NCI-H82 treated with DMSO at 0.1 percent for 48 hours (cell line): ENCODE measurements at regions not wholly inside any gene's neighbourhood (a gene's known extent, or its start where the extent isn't known, plus 50 kb on each side); places are given as distances from the start of the nearest gene placed in this dataset.
A peak's percentile ranks its signal among the peaks of the same experiment; 100 is the strongest.

Experiments used
- DNase-seq: peaks from one replicate; lab custom pipeline; 2025; ENCODE audit not compliant: unreplicated experiment; lab: John Stamatoyannopoulos, UW

- DNase-seq, result no peak
These were observed 204.6 kb upstream of the CSF3R start for GRCh38 chr1:36687312-36687711.

GRCh38 chr1:36675931-36676562, 193.3 kb upstream of the CSF3R start:
- DNase-seq, result no peak

- DNase-seq, result no peak
These were observed 192.4 kb upstream of the CSF3R start for GRCh38 chr1:36675106-36675505.

- DNase-seq, result peak; percentile 84
These were observed 190.5 kb upstream of the CSF3R start for GRCh38 chr1:36673202-36673601.

GRCh38 chr1:36669262-36669661, 186.5 kb upstream of the CSF3R start:
- DNase-seq, result no peak

GRCh38 chr1:36667836-36668235, 185.1 kb upstream of the CSF3R start:
- DNase-seq, result no peak

- DNase-seq, result peak; percentile 20
These were observed 184.5 kb upstream of the CSF3R start for GRCh38 chr1:36667256-36667655.

GRCh38 chr1:36665478-36666080, 182.9 kb upstream of the CSF3R start:
- no peak for DNase-seq

- DNase-seq, result no peak
These were observed 182.0 kb upstream of the CSF3R start for GRCh38 chr1:36664571-36665287.

- DNase-seq, result no peak
These were observed 181.2 kb upstream of the CSF3R start for GRCh38 chr1:36663772-36664430.

- no peak for DNase-seq
These were observed 176.1 kb upstream of the CSF3R start for GRCh38 chr1:36658838-36659237.

- DNase-seq, result no peak
These were observed 175.1 kb upstream of the CSF3R start for GRCh38 chr1:36657826-36658225.

GRCh38 chr1:36656838-36657237, 174.1 kb upstream of the CSF3R start:
- DNase-seq, result no peak

- no peak for DNase-seq
These were observed 173.6 kb upstream of the CSF3R start for GRCh38 chr1:36656271-36656670.

GRCh38 chr1:36654586-36654985, 171.9 kb upstream of the CSF3R start:
- DNase-seq, result no peak

GRCh38 chr1:36653850-36654249, 171.1 kb upstream of the CSF3R start:
- DNase-seq, result no peak

GRCh38 chr1:36652586-36652985, 169.9 kb upstream of the CSF3R start:
- DNase-seq, result no peak

- DNase-seq, result no peak
These were observed 169.3 kb upstream of the CSF3R start for GRCh38 chr1:36652011-36652410.

GRCh38 chr1:36651176-36651910, 168.6 kb upstream of the CSF3R start:
- DNase-seq, result no peak

- peak; percentile 38 for DNase-seq
These were observed 167.7 kb upstream of the CSF3R start for GRCh38 chr1:36650200-36651065.
